HG03571 (cell line): ENCODE measurements at regions not wholly inside any gene's neighbourhood (a gene's known extent, or its start where the extent isn't known, plus 50 kb on each side); places are given as distances from the start of the nearest gene placed in this dataset.
"Not testable (repeated sequence)": the region's sequence is repeated elsewhere in the genome, so short reads cannot be mapped to it uniquely, and the experiment has no call there.

Experiments used
- ATAC-seq: cut with Tn5 transposase; IDR thresholded peaks from one replicate; pipeline ENCODE4 v1.9.1; 2021; ENCODE audit not compliant: unreplicated experiment

DNA sequence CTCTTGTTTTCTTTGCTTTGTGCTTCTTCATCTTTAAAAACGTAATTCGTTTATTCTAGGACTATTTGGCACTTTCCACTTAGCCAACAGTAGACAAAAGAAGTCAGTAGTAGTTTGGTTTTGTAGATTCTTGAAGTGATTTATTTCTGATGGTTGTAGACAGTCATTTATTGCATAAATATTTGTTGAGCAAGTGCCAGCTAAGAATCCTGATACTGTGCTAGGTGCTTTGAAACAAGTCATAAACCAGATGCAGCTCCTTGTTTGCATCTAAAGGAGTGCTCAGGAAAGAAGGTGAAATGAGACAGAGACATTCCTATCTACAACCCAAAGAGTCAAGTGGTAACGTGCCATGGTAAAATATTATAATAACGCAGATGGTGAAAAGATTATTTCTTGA is 469.1 kb downstream of the GJA1 start:
- no peak for ATAC-seq

DNA sequence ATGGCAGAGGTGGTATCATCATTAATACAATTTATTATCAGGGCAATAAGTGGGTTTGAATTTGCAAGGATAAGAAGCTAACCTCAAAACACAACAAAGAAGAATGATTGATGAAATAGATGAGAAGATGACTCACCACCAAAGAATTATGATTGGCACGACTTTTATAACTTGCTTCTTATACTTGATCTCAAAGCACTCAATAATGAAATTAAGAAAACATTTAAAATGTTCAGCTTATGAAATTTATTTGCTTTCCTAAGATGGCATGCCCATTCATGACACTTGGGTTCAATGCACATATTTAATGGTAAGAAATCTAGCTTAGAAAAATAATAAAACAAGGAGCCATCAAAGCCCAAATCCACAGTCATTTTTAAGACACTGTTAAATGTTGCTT is 477.5 kb downstream of the GJA1 start:
- no peak for ATAC-seq

DNA sequence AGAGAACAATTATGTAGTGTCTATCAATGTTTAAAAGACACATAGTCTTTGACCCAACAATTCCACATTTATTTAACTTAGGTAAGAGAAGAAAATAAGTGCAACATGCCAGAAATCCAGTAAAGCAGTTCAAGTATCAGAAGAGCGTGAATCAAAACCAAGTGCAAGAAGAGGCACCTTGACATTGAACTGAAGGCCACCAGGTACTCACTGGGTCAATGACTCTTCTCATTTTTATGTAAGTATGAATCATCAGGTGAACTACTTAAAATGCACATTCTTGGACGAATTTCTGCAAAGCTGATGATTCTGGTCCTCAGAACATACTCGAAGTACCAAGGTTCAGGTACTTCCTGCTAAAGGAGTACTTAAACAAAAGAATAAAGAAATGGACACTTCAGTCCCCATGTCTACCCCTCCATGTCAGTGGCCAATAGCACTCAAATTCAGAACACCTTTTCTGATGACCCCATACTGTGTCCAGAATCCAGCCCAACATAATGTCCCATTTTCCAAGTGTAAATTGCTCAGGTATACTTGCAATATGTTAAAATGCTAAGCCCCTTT is 481.9 kb downstream of the GJA1 start:
- ATAC-seq, result no peak

DNA sequence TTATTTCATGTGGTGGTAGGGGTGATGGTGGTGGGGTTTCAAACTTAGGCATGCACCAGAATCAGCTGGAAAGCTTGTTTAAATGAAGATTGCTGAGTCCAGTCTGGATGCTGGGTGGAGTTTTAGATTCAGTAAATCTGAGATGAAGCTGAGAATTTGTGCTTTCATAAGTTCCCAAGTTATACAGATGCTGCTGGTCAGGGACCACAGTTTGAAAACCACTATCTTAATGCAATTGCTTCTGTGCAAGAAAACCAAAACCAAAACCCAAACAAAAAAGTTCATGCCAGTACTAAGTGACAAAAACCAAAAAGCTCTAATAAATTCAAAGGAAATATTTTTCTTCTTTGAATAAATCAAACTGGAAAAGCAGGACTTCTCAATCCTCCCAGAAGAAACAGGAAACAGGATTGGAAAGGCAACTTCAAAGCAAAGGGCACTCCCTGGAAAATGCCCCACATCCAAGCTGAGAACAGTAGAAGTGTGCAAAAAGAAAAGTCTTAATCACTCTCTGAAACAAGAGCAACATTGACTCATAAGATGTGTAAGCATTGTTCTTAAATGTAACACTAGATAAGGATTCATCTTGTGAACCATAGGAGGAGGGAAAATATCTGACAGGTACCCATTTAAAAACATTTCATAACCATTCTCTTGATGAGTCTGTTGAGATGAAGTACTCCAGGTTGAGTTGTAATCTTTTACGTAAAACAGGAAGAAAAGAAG is 481.5 kb upstream of the HSF2 start:
- ATAC-seq, result no peak

DNA sequence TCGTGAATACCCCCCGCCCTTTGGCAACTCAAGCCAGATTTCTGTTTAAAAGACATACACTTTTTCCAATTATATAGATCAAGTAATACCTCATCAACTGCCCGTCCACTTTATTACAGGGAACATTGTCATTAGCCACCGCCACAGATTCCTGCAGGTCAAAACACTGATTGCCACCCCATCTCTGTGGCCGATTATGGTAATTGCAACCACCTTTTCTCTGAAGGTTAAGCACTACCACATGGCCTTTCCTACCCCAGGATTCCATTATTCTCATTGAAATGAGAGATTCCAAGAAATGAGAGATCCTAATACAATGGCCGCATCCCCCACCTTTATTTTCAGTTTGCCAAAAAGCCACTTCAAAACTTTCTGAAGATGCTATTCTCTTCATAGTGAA is 478.8 kb upstream of the HSF2 start:
- ATAC-seq, result no peak

DNA sequence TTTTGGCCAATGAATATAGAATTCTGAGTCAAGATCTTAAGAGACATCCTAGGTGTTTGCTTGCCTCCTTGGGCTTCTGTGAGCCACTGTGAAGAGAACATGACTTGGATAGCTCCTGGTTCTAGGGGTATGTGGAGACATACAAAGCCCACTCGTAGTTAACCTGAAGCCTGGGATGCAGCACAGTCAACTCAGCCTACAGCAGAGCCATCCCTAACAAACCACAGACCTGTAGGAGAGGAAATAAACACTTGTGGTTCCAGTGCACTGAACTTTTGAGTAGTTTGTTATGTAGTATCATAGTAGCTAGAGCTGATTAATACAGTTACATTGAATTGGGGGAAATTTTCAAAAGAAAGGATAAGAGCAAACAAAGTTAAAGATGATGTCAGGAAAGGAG is 474.4 kb upstream of the HSF2 start:
- ATAC-seq, result no peak

DNA sequence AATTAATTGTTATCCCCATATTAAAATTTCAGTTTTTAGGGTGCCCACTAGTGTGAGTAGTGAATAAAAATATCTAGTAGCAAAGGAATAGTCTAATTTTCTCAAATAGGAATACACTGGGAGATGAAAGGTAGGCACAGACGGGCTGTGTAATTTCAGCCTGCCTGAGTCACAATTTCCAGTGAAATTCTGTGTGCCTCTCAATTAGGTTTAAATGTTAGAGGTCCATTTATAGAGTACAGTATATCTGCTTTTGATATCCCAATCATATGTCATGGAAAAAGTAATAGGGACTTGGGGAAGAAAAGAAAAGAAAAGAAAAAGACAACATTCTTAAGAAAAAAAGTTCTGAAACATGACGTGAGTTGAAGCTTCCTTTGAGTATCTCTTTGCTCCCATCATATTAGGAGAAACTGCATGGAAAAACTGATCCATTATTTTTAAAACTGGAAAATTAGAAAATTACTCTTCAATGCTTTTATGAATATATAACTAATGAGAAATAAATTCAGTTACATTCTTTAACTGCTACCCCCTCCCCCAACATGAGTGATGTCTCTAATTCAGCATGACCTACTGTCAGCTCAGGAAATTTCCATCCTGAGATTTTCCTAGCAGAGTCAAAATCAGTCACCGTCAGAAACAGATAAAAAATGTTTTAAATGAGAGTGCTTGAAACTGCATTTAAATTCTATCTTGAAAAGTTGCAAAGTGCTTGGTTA is 473.8 kb upstream of the HSF2 start:
- ATAC-seq, result no peak

DNA sequence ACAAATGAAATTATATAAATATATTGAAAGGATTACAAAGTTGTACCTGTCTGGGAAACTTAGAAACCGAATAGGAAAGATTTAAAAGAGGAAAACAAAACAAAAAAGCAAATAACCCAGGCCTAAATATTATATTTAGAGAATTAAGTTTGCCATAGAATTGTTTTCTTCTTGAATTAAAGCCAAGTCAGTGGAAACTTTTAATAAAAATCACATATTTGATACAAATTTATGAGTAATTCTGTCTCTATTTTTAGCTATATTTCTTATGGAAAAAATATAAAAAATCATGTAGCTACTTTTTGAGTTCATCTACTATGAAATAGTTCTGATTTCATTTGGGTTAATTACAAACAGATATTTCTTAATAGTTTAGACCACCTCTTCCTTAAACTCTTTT is 470.2 kb upstream of the HSF2 start:
- ATAC-seq, result no peak

DNA sequence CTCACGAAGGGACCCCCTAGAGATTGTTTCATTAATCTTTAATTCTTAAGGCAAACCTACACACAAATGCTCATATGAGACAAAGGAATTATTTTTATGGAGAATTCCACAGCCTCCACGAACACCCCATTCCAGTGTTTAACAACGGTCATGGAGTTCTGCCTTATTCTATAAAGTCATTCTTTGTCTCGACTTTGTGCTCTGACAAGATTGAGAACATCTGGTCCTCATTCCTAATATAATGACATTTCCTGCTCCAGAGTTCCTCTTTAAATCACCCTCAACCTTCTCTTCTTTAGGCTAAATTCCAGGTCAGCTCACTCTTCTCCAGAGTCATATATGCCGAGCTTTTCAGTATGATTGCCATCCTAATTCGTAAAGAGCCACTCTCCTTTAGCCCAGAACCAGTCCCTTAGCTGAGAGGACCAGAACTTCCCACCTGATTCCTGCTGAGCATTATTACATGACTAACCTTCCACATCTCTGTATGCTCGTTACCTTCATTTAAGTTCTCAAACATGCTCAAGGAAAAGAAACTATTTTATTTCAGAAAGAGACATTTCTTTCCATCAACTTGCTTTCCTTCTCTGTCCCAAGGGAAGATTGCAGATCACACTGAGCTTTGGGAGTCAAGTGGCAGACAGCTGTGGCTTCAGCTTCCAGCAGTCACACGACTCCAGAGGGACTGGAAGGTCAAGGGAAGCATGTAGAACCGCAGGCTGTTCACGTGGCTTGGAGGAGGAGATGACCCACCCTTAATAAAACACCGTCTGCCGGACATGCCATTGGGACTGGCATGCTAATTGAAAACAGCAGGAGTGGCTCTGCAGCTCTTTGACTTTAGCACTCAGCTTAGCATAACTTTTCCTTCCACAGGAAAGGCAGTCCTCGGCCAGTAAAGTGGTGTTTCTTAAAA is 467.1 kb upstream of the HSF2 start:
- no peak for ATAC-seq

DNA sequence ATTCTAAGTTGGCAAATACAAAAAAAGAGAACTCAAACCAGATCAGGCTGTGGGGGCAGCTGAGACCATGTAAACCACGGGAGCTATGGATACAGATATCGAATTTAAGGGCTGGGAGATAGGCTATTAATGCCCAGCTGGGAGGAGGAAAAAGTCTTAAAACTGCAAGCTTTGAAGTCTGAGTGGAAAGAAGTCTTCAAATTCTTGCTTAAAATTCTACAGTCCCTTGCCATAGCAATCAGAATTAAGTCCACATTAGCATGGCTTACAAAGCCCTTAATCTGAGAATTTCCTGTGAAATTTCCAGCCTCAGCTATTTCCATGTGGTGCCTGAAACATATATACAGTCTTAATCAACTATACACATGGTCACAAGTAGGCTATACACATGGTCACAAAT is 465.0 kb upstream of the HSF2 start:
- ATAC-seq, result no peak

DNA sequence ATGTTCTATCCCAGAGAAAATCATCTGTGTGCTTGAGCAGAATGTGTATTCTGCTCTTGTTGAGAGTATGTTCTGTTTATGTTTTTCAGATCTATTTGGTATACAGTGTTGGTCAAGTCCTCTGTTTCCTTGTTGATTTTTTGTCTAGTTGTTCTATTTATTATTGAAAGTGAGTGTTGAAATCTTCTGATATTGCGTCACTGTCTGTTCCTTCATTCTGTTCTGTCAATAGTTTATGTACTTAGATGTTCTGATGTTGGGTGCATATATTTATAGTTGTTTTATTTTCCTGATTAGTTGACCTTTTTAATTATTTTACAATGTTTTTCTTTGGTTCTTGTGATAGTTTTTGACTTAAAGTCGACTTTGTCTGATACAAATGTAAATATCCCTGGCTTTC is 458.7 kb upstream of the HSF2 start:
- no peak for ATAC-seq

DNA sequence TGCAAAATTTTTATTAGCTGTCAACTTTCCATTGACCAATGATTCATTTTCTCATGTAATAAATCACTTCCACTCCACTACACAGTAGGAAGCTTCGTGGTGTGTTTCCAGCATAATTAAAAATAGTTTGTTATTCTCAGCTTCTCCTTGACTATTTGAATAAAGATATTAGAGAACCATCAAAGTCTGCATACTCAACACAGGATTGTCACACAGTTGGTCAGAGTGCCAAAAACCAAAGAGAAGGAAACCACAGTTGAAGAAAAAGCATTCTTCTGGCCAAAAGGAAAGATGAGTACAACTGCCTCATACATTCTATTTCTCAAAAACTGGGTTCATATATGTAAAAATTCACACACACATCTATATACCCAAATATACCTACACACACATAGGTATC is 455.1 kb upstream of the HSF2 start:
- no peak for ATAC-seq

DNA sequence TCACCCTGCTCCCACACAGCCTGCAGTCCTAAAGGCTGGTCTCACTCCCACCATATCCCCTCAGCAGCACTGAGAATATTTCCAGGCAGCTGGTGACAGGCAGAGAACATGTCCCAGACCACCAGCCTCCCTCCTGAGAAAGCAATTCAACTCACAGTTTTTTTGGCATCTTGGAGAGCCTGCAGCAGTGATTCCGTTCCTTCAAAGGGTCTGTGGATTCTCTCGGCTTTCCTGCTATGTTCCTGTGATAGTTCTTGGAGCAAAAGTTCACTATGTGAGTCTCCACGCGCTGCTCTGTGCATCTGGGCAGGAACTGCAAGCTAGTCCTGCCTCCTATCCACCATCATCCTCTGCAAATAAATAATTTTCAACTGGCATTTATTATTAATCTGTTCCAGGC is 448.3 kb upstream of the HSF2 start:
- no peak for ATAC-seq

DNA sequence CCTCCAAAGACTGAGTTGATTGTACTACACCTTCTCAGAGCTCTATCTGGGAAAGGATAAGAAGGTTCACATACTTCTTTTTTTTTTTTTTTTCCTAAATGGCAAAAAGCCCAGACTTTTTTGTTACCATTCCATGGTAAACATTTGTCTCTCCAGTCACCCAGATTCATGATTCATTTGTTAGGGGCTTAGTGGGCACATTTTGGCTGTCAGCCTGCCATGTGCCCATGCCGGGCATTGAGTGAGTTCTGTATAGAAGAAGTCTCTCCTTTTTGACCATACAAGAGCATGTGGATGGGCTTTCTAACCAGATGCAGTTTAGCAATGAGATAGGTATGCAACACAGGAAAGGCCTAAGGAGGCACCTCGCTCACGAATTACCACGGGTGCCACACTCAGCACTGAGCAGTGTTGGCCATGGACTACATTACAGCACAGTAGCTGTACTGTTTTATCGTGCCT is 447.5 kb upstream of the HSF2 start:
- ATAC-seq, result no peak

DNA sequence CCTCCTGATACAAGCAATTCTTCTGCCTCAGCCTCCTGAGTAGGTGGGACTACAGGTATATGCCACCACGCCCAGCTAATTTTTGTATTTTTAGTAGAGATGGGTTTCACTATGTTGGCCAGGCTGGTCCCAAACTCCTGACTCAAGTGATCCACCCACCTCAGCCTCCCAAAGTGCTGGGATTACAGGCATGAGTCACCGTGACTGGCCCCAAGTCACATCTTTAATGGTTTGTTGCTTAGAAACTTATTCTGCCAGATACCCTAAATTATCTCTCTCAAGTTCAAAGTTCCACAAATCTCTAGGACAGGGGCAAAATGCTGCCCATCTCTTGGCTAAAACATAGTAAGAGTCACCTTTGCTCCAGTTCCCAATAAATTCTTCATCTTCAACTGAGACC is 444.1 kb upstream of the HSF2 start:
- ATAC-seq, result not testable (repeated sequence)

DNA sequence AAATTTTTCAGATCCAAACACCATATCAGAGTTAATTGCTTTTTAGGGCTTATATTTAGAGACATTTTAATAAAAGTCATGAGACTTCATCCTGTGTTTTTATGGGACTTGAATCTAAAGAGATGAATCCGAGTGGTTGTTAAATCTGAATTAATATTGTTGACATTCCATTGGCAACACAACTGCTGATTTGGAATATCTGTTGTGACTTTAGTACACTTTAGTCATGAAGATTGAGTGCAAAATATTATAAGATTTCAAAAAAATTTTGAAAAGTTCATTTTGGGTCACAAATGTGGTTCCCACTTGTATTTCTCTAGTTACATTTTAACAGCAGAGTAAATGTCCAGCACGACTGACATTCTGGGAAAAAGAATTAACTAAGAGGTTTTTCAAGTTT is 442.7 kb upstream of the HSF2 start:
- ATAC-seq, result no peak

DNA sequence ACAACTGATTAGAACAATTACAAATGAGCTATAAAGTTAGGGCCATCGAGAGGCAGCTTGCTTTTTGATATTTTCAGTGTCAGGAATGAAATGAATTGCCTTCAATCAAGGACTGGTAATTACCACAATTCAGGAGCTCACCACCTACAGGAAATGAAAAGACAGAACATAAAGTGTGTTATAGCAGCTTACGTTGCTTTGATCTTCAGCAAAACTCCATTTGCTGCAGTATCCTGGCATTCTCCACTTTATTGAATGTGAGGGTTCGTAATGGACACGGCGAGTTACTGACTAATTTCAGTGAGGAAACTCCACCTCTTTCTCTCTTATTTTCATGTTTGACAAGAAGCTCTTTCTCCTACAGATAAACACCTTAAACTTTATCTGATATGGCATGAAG is 440.0 kb upstream of the HSF2 start:
- no peak for ATAC-seq

DNA sequence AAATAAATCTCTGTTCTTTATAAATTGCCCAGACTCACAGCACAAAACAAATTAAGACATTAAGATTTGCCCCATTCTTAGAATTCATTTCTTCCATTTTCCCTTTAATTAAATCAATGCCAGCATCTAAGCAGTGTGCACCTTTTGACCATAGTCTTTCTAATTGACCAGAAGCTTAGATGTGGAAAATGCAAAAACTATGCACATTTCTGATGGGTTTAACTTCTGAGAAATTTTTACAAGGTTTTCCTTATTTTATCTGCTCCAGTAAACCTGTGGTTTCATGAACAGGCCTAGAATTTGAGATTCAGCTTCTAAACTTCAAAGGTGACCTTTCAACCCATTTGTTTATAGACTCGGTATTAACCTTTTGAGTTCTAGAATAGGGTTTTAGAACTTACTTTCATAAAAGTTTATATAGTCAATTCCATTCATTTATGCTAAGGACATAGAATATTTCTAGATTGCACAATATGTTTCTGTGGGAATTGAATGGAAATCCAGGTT is 437.8 kb upstream of the HSF2 start:
- no peak for ATAC-seq

DNA sequence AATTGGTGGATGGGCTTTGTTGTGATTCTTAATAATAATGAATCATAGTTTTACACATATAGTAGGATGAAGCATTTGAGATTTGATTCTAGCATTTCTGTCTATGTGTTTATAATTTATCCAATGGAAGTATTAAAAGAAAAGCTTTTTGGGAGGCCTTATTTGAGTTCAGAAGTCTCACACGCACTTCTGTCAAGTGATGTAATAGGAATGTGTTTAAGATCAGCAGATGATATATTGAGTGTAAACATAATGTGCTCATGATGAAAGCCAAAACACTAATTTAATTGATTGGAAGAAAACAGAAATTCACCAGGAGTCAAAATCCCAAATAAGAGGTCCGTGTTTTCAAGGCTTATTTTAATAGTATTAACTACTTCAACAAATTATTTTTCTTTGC is 435.6 kb upstream of the HSF2 start:
- no peak for ATAC-seq

DNA sequence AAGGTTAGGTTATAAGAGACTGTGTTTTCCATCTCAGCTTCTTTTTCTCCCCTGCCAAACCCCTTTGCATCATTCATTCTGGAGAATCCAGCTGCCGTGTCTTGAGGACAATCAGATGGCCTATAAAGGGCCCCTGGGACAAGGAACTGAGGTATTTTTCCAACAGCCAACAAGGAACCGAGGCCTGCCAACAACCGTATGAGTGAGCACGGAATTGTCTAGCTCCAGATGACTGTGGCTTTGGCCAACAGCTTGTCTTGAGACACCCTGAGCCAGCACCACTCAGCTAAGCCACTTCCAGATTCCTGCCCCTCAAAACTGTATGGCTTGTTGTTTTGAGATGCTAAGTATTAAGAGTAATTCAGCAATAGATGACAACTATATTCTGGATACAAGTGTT is 433.7 kb upstream of the HSF2 start:
- no peak for ATAC-seq

DNA sequence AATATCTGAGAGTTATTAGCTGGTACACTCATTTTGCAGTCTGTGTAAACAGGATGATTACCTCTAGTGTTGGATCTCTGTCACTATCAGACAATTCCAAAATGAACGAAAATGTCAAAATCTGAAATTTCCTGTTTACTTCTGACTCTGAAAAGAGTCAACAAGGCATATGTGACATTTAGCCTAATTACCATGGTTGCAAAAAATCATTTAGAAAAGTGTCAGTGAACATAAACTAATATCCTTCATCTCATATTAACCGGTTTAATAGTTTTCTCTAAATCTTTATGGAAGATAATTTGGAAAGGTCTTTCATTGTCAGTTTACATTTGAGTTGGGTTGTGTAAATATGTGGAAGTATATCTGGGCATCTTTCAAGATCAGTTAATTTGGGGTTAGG is 431.8 kb upstream of the HSF2 start:
- ATAC-seq, result no peak
